Activated naive CD4-positive, alpha-beta T cell treated with anti-CD3 and anti-CD28 coated beads, Interleukin-2, amount 10 ng/mL, durations not matched to agents 7 days and 5 days (primary cell): ENCODE measurements at regions not wholly inside any gene's neighbourhood (a gene's known extent, or its start where the extent isn't known, plus 50 kb on each side); places are given as distances from the start of the nearest gene placed in this dataset.
"Not testable (repeated sequence)": the region's sequence is repeated elsewhere in the genome, so short reads cannot be mapped to it uniquely, and the experiment has no call there.

Experiments used
- CTCF ChIA-PET: fragments of 350-600 bp; sonication (Branson Sonifier 250); formaldehyde crosslinking; loops from one replicate; lab custom pipeline; 2021; ENCODE audit warnings: antibody characterized with exemption; lab: Charles Lee
- DNase-seq: peaks from one replicate; pipeline ENCODE4 v3.0.0-alpha.2; 2020
- H3K27ac Mint-ChIP-seq: one replicate; pipeline ENCODE4 v1.8.0; 2021; ENCODE audit warnings: mild to moderate bottlenecking, moderate library complexity, mixed read lengths
- H3K27me3 Mint-ChIP-seq: one replicate; pipeline ENCODE4 v1.8.0; 2021; ENCODE audit warnings: mild to moderate bottlenecking, mixed read lengths
- H3K36me3 Mint-ChIP-seq: one replicate; pipeline ENCODE4 v1.8.0; 2021; ENCODE audit warnings: mixed read lengths
- H3K4me1 Mint-ChIP-seq: one replicate; pipeline ENCODE4 v1.8.0; 2021; ENCODE audit warnings: mixed read lengths
- H3K4me3 Mint-ChIP-seq: one replicate; pipeline ENCODE4 v1.8.0; 2021; ENCODE audit warnings: mild to moderate bottlenecking, moderate library complexity, mixed read lengths
- H3K9me3 Mint-ChIP-seq: one replicate; pipeline ENCODE4 v1.8.0; 2021; ENCODE audit warnings: mixed read lengths

- CTCF ChIA-PET: no interaction called here
These were observed 50.8 kb upstream of the MBOAT1 start for GRCh38 chr6:20263059-20263458.

GRCh38 chr6:20265842-20266241 lies 53.6 kb upstream of the MBOAT1 start:
- H3K4me1 Mint-ChIP-seq: peaks cover 8% of the 10 kb centered on the region
- no peak overlapping the region for H3K4me3 Mint-ChIP-seq
- DNase-seq: no peak
- H3K27me3 Mint-ChIP-seq: peaks cover 19% of the 10 kb centered on the region
- H3K36me3 Mint-ChIP-seq: no peaks in the 10 kb centered on the region
- CTCF ChIA-PET: no interaction called here
- H3K27ac Mint-ChIP-seq: no peak overlapping the region
- H3K9me3 Mint-ChIP-seq: no peaks in the 10 kb centered on the region

More at GRCh38 chr6:20263059-20263458, 50.8 kb upstream of the MBOAT1 start:
- peaks cover 16% of the 10 kb centered on the region for H3K27me3 Mint-ChIP-seq
- H3K4me3 Mint-ChIP-seq: no peak overlapping the region
- peaks cover 11% of the 10 kb centered on the region for H3K4me1 Mint-ChIP-seq
- no peak for DNase-seq
- no peaks in the 10 kb centered on the region for H3K9me3 Mint-ChIP-seq
- H3K36me3 Mint-ChIP-seq: no peaks in the 10 kb centered on the region
- no peak overlapping the region for H3K27ac Mint-ChIP-seq

GRCh38 chr6:20266851-20267608 lies 54.8 kb upstream of the MBOAT1 start:
- CTCF ChIA-PET: interaction anchor here (0.6 kb wide), 1 partner anchor 175 kb away, joined by 3 read pairs; no protein-coding TSS in a partner anchor
- H3K4me1 Mint-ChIP-seq: peaks cover 8% of the 10 kb centered on the region

GRCh38 chr6:20269181-20269580 lies 56.9 kb upstream of the MBOAT1 start:
- peaks cover 8% of the 10 kb centered on the region for H3K4me1 Mint-ChIP-seq
- H3K9me3 Mint-ChIP-seq: no peaks in the 10 kb centered on the region
- H3K4me3 Mint-ChIP-seq: no peak overlapping the region
- H3K27ac Mint-ChIP-seq: no peak overlapping the region
- H3K27me3 Mint-ChIP-seq: peaks cover 19% of the 10 kb centered on the region
- DNase-seq: no peak
- H3K36me3 Mint-ChIP-seq: no peaks in the 10 kb centered on the region
- CTCF ChIA-PET: no interaction called here

More at GRCh38 chr6:20266851-20267608, 54.8 kb upstream of the MBOAT1 start:
- H3K27me3 Mint-ChIP-seq: peaks cover 15% of the 10 kb centered on the region
- no peak overlapping the region for H3K27ac Mint-ChIP-seq
- no peaks in the 10 kb centered on the region for H3K36me3 Mint-ChIP-seq
- no peak for DNase-seq
- H3K4me3 Mint-ChIP-seq: no peak overlapping the region
- H3K9me3 Mint-ChIP-seq: no peaks in the 10 kb centered on the region

- no peak overlapping the region for H3K4me3 Mint-ChIP-seq
- CTCF ChIA-PET: interaction anchor here (1.5 to 2.4 kb wide), 3 partner anchors 65 to 180 kb away, joined by 3 to 21 read pairs (median 9); no protein-coding TSS in a partner anchor
- H3K9me3 Mint-ChIP-seq: no peaks in the 10 kb centered on the region
- peaks cover 15% of the 10 kb centered on the region for H3K27me3 Mint-ChIP-seq
- no peak overlapping the region for H3K27ac Mint-ChIP-seq
- H3K36me3 Mint-ChIP-seq: no peaks in the 10 kb centered on the region
- peaks cover 8% of the 10 kb centered on the region for H3K4me1 Mint-ChIP-seq
- no peak for DNase-seq
These were observed 59.5 kb upstream of the MBOAT1 start for GRCh38 chr6:20271818-20272217.

- CTCF ChIA-PET: interaction anchor here (1.3 kb wide), 1 partner anchor 182 kb away, joined by 3 read pairs; no protein-coding TSS in a partner anchor
- H3K9me3 Mint-ChIP-seq: no peaks in the 10 kb centered on the region
- H3K27me3 Mint-ChIP-seq: peaks cover 19% of the 10 kb centered on the region
- H3K27ac Mint-ChIP-seq: no peak overlapping the region
- DNase-seq: no peak
- no peaks in the 10 kb centered on the region for H3K4me1 Mint-ChIP-seq
- H3K4me3 Mint-ChIP-seq: no peak overlapping the region
- H3K36me3 Mint-ChIP-seq: no peaks in the 10 kb centered on the region
These were observed 61.9 kb upstream of the MBOAT1 start for GRCh38 chr6:20274137-20274536.

GRCh38 chr6:20275837-20276236 lies 63.6 kb upstream of the MBOAT1 start:
- peaks cover 29% of the 10 kb centered on the region for H3K27me3 Mint-ChIP-seq
- CTCF ChIA-PET: interaction anchor here (1.5 kb wide), 1 partner anchor 183 kb away, joined by 5 read pairs; no protein-coding TSS in a partner anchor
- H3K36me3 Mint-ChIP-seq, H3K4me3 Mint-ChIP-seq, H3K9me3 Mint-ChIP-seq, H3K4me1 Mint-ChIP-seq, H3K27ac Mint-ChIP-seq, DNase-seq: not testable (repeated sequence)

GRCh38 chr6:20277724-20278123 lies 65.5 kb upstream of the MBOAT1 start:
- peaks cover 35% of the 10 kb centered on the region for H3K27me3 Mint-ChIP-seq
- H3K4me1 Mint-ChIP-seq, H3K36me3 Mint-ChIP-seq, H3K4me3 Mint-ChIP-seq, CTCF ChIA-PET, H3K27ac Mint-ChIP-seq, H3K9me3 Mint-ChIP-seq, DNase-seq: not testable (repeated sequence)

- peaks cover 44% of the 10 kb centered on the region for H3K27me3 Mint-ChIP-seq
- no peak overlapping the region for H3K27ac Mint-ChIP-seq
- CTCF ChIA-PET: interaction anchor here (1.1 kb wide), 1 partner anchor 249 kb away, joined by 4 read pairs; no protein-coding TSS in a partner anchor
- H3K9me3 Mint-ChIP-seq: peaks cover 9% of the 10 kb centered on the region
- peaks cover 2% of the 10 kb centered on the region for H3K36me3 Mint-ChIP-seq
- H3K4me3 Mint-ChIP-seq: no peak overlapping the region
- H3K4me1 Mint-ChIP-seq: no peaks in the 10 kb centered on the region
- no peak for DNase-seq
These were observed 66.8 kb upstream of the MBOAT1 start for GRCh38 chr6:20279051-20279450.

- Mint-ChIP-seq H3K4me1 (no peaks in the 10 kb centered on the region), H3K36me3 (peaks cover 2% of the 10 kb centered on the region), H3K27ac (no peak overlapping the region), H3K9me3 (peaks cover 9% of the 10 kb centered on the region), H3K27me3 (peaks cover 44% of the 10 kb centered on the region), H3K4me3 (no peak overlapping the region)
- no peak for DNase-seq
- CTCF ChIA-PET: no interaction called here
These were observed 67.5 kb upstream of the MBOAT1 start for GRCh38 chr6:20279608-20280287.

- peaks cover 9% of the 10 kb centered on the region for H3K9me3 Mint-ChIP-seq
- peaks cover 49% of the 10 kb centered on the region for H3K27me3 Mint-ChIP-seq
- CTCF ChIA-PET: no interaction called here
- no peak for DNase-seq
- peaks cover 2% of the 10 kb centered on the region for H3K36me3 Mint-ChIP-seq
- H3K4me1 Mint-ChIP-seq: no peaks in the 10 kb centered on the region
- H3K27ac Mint-ChIP-seq: no peak overlapping the region
- H3K4me3 Mint-ChIP-seq: no peak overlapping the region
These were observed 68.0 kb upstream of the MBOAT1 start for GRCh38 chr6:20280288-20280621.

GRCh38 chr6:20284672-20285071 lies 72.4 kb upstream of the MBOAT1 start:
- peaks cover 42% of the 10 kb centered on the region for H3K27me3 Mint-ChIP-seq
- H3K4me3 Mint-ChIP-seq: no peak overlapping the region
- no peak for DNase-seq
- CTCF ChIA-PET: no interaction called here
- no peaks in the 10 kb centered on the region for H3K4me1 Mint-ChIP-seq
- H3K36me3 Mint-ChIP-seq: peaks cover 2% of the 10 kb centered on the region
- no peak overlapping the region for H3K27ac Mint-ChIP-seq
- peaks cover 9% of the 10 kb centered on the region for H3K9me3 Mint-ChIP-seq

GRCh38 chr6:20286968-20287565 lies 74.8 kb upstream of the MBOAT1 start:
- H3K27ac Mint-ChIP-seq: no peak overlapping the region
- H3K9me3 Mint-ChIP-seq: peaks cover 7% of the 10 kb centered on the region
- H3K36me3 Mint-ChIP-seq: peaks cover under 1% of the 10 kb centered on the region
- H3K27me3 Mint-ChIP-seq: peaks cover 36% of the 10 kb centered on the region
- peaks cover 6% of the 10 kb centered on the region for H3K4me1 Mint-ChIP-seq
- DNase-seq: no peak
- H3K4me3 Mint-ChIP-seq: no peak overlapping the region
- CTCF ChIA-PET: no interaction called here
